ENCODE measurements at regions not wholly inside any gene's neighbourhood (a gene's known extent, or its start where the extent isn't known, plus 50 kb on each side); places are given as distances from the start of the nearest gene placed in this dataset.
"Not testable (repeated sequence)": the region's sequence is repeated elsewhere in the genome, so short reads cannot be mapped to it uniquely, and the experiment has no call there.

- in situ Hi-C loops (cut with HindIII; ENCODE audit: low sequenced_read_pairs), result no loop called here
- no peak for DNase-seq (ENCODE audit: low read depth)
- no peak overlapping the region for H3K4me3 ChIP-seq (ENCODE audit: low read depth, low read length)
- no peak for TF ChIP-seq CTCF (IDR thresholded peaks at IDR 0.05; ENCODE audit: low read depth, low read length, missing control alignments)
These were observed 129.7 kb downstream of the EPC1 start for GRCh38 chr10:32217216-32217615.

GRCh38 chr10:32213838-32214237 is 133.1 kb downstream of the EPC1 start:
- DNase-seq (ENCODE audit: low read depth); in situ Hi-C loops (cut with HindIII; ENCODE audit: low sequenced_read_pairs); H3K4me3 ChIP-seq (ENCODE audit: low read depth, low read length): not testable (repeated sequence)

GRCh38 chr10:32211046-32211363 is 136.0 kb downstream of the EPC1 start:
- DNase-seq (ENCODE audit: low read depth), result no peak
- in situ Hi-C loops (cut with HindIII; ENCODE audit: low sequenced_read_pairs), result no loop called here
- TF ChIP-seq CTCF (IDR thresholded peaks at IDR 0.05; ENCODE audit: low read depth, low read length, missing control alignments), result no peak
- H3K4me3 ChIP-seq (ENCODE audit: low read depth, low read length), result no peak overlapping the region

- peak; percentile 19 for DNase-seq (ENCODE audit: low read depth)
- in situ Hi-C loops (cut with HindIII; ENCODE audit: low sequenced_read_pairs), result no loop called here
- H3K4me3 ChIP-seq (ENCODE audit: low read depth, low read length), result no peak overlapping the region
- TF ChIP-seq CTCF (IDR thresholded peaks at IDR 0.05; ENCODE audit: low read depth, low read length, missing control alignments), result peak; percentile 60
These were observed 136.5 kb downstream of the EPC1 start for GRCh38 chr10:32210306-32211045.

GRCh38 chr10:32208005-32208404 is 139.0 kb downstream of the EPC1 start:
- DNase-seq (ENCODE audit: low read depth); in situ Hi-C loops (cut with HindIII; ENCODE audit: low sequenced_read_pairs); H3K4me3 ChIP-seq (ENCODE audit: low read depth, low read length): not testable (repeated sequence)

- H3K4me3 ChIP-seq (ENCODE audit: low read depth, low read length), result no peak overlapping the region
- in situ Hi-C loops (cut with HindIII; ENCODE audit: low sequenced_read_pairs), result no loop called here
- DNase-seq (ENCODE audit: low read depth), result peak; percentile 11
- TF ChIP-seq CTCF (IDR thresholded peaks at IDR 0.05; ENCODE audit: low read depth, low read length, missing control alignments), result peak; percentile 59
These were observed 139.4 kb downstream of the EPC1 start for GRCh38 chr10:32207544-32207943.

GRCh38 chr10:32205670-32206069 is 141.3 kb downstream of the EPC1 start:
- in situ Hi-C loops (cut with HindIII; ENCODE audit: low sequenced_read_pairs), result no loop called here
- TF ChIP-seq CTCF (IDR thresholded peaks at IDR 0.05; ENCODE audit: low read depth, low read length, missing control alignments), result no peak

GRCh38 chr10:32204606-32205005 is 142.4 kb downstream of the EPC1 start:
- in situ Hi-C loops (cut with HindIII; ENCODE audit: low sequenced_read_pairs), result no loop called here
- TF ChIP-seq CTCF (IDR thresholded peaks at IDR 0.05; ENCODE audit: low read depth, low read length, missing control alignments), result no peak
- no peak overlapping the region for H3K4me3 ChIP-seq (ENCODE audit: low read depth, low read length)
- no peak for DNase-seq (ENCODE audit: low read depth)

More at GRCh38 chr10:32205670-32206069, 141.3 kb downstream of the EPC1 start:
- no peak for DNase-seq (ENCODE audit: low read depth)
- no peak overlapping the region for H3K4me3 ChIP-seq (ENCODE audit: low read depth, low read length)
